A549 (cell line): ENCODE measurements at regions not wholly inside any gene's neighbourhood (a gene's known extent, or its start where the extent isn't known, plus 50 kb on each side); places are given as distances from the start of the nearest gene placed in this dataset.

Source experiments
- CBX2 ChIP-seq: fragments of 200-600 bp; sonication (generic); IDR thresholded peaks from 2 replicates; pipeline ENCODE4 v1.6.1; 2016; ENCODE audit warnings: low read depth, mild to moderate bottlenecking, borderline replicate concordance
- CEBPB ChIP-seq, 2 experiments: fragments of >200 bp in 1 of 2; sonication (Bioruptor Twin) in 1 of 2; formaldehyde crosslinking in 1 of 2; IDR thresholded peaks; 2 replicates each; pipeline ENCODE4 v1.6.1; 2012 to 2016
- CTCF ChIP-seq: fragments of >200 bp; sonication (Bioruptor Twin); formaldehyde crosslinking; IDR thresholded peaks from 3 replicates; pipeline ENCODE4 v1.5.1; 2016
- EP300 ChIP-seq, 2 experiments: fragments of >200 bp; sonication (Bioruptor Twin); formaldehyde crosslinking; IDR thresholded peaks; 2 replicates in 1 of 2; 3 replicates in 1 of 2; pipeline ENCODE4 v1.6.1; 2016 to 2017
- FOSB ChIP-seq: fragments of 250-450 bp; sonication (Bioruptor Pico); IDR thresholded peaks from 2 replicates; pipeline ENCODE4 v1.5.0; 2020; ENCODE audit warnings: mild to moderate bottlenecking, moderate library complexity
- HDAC2 ChIP-seq: fragments of 200-600 bp; sonication (generic); IDR thresholded peaks from 2 replicates; pipeline ENCODE4 v1.6.1; 2016
- JUN ChIP-seq, 2 experiments: fragments of >200 bp; sonication (Bioruptor Twin); formaldehyde crosslinking; IDR thresholded peaks; 2 replicates in 1 of 2; 3 replicates in 1 of 2; pipeline ENCODE4 v1.6.1; 2016 to 2017
- MYC ChIP-seq: IDR thresholded peaks from 2 replicates; pipeline ENCODE4 v1.6.1; 2012; ENCODE audit warnings: mild to moderate bottlenecking, inconsistent platforms, low read length, improper control_type of control experiment, borderline replicate concordance
- PBX3 ChIP-seq: IDR thresholded peaks from 2 replicates; pipeline ENCODE4 v1.6.1; 2012
- POLR2A ChIP-seq: IDR thresholded peaks from 2 replicates; pipeline ENCODE4 v1.6.1; 2012; ENCODE audit warnings: mild to moderate bottlenecking, low read length
- RFX5 ChIP-seq: fragments of 450-650 bp; IDR thresholded peaks from 2 replicates; pipeline ENCODE4 v1.7.1; 2014; ENCODE audit warnings: antibody characterized with exemption, mild to moderate bottlenecking, moderate library complexity
- SMC3 ChIP-seq: fragments of >200 bp; sonication (Bioruptor Twin); formaldehyde crosslinking; IDR thresholded peaks from 3 replicates; pipeline ENCODE4 v1.6.1; 2018; ENCODE audit warnings: inconsistent platforms
- ZFP36 ChIP-seq: fragments of 450-650 bp; IDR thresholded peaks from 2 replicates; pipeline ENCODE4 v1.6.1; 2014; ENCODE audit warnings: borderline replicate concordance; ENCODE audit not compliant: partially characterized antibody
- TF ChIP-seq, protein P1 (sequence below): fragments of 250-450 bp; sonication (Bioruptor Pico); IDR thresholded peaks from 2 replicates; pipeline ENCODE4 v1.5.0; 2021; ENCODE audit warnings: mild to moderate bottlenecking, moderate library complexity, borderline replicate concordance

GRCh38 chr2:43070676-43071502 lies 155.5 kb downstream of the ZFP36L2 start:
- TF ChIP-seq MYC = no peak
- TF ChIP-seq, protein P1, sequence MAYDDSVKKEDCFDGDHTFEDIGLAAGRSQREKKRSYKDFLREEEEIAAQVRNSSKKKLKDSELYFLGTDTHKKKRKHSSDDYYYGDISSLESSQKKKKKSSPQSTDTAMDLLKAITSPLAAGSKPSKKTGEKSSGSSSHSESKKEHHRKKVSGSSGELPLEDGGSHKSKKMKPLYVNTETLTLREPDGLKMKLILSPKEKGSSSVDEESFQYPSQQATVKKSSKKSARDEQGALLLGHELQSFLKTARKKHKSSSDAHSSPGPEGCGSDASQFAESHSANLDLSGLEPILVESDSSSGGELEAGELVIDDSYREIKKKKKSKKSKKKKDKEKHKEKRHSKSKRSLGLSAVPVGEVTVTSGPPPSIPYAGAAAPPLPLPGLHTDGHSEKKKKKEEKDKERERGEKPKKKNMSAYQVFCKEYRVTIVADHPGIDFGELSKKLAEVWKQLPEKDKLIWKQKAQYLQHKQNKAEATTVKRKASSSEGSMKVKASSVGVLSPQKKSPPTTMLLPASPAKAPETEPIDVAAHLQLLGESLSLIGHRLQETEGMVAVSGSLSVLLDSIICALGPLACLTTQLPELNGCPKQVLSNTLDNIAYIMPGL (CRISPR knock-in tag) = no peak
- TF ChIP-seq RFX5 = no peak
- TF ChIP-seq PBX3 = no peak
- no peak for TF ChIP-seq CEBPB (IDR thresholded peaks at IDR 0.05)
- no peak for TF ChIP-seq ZFP36
- no peak for TF ChIP-seq CTCF
- TF ChIP-seq EP300 (IDR thresholded peaks at IDR 0.05) = no peak
- TF ChIP-seq POLR2A = no peak
- no peak for TF ChIP-seq SMC3
- no peak for TF ChIP-seq JUN (IDR thresholded peaks at IDR 0.05)
- no peak for TF ChIP-seq CBX2
- TF ChIP-seq HDAC2 = no peak
- no peak for TF ChIP-seq FOSB (CRISPR knock-in tag)
